Immature natural killer cell (primary cell): ENCODE measurements at regions not wholly inside any gene's neighbourhood (a gene's known extent, or its start where the extent isn't known, plus 50 kb on each side); places are given as distances from the start of the nearest gene placed in this dataset.

Source experiments
- DNase-seq, 3 donors: peaks; one replicate each; pipeline ENCODE4 v3.0.0; 2022; ENCODE audit warnings: mixed read lengths in 1 of 3
- H3K27ac Mint-ChIP-seq, 6 donors: one replicate each; pipeline ENCODE4 v1.8.0; 2020; ENCODE audit warnings: mixed read lengths in 6 of 6, mild to moderate bottlenecking in 5 of 6, inconsistent platforms in 4 of 6, moderate library complexity in 3 of 6
- H3K27me3 Mint-ChIP-seq, 3 donors: one replicate each; pipeline ENCODE4 v1.8.0; 2020 to 2021; ENCODE audit warnings: low read depth in 3 of 3, mild to moderate bottlenecking in 3 of 3, mixed read lengths in 3 of 3, moderate library complexity in 3 of 3, inconsistent platforms in 1 of 3
- H3K36me3 Mint-ChIP-seq, 3 donors: one replicate each; pipeline ENCODE4 v1.8.0; 2020; ENCODE audit warnings: mixed read lengths in 3 of 3, inconsistent platforms in 2 of 3, mild to moderate bottlenecking in 2 of 3
- H3K4me1 Mint-ChIP-seq, 2 donors: one replicate each; pipeline ENCODE4 v1.8.0; 2020; ENCODE audit warnings: inconsistent platforms in 2 of 2, mild to moderate bottlenecking in 2 of 2, mixed read lengths in 2 of 2, moderate library complexity in 1 of 2
- H3K4me3 Mint-ChIP-seq, 5 donors: one replicate each; pipeline ENCODE4 v1.8.0; 2020; ENCODE audit warnings: mild to moderate bottlenecking in 5 of 5, mixed read lengths in 5 of 5, inconsistent platforms in 3 of 5, moderate library complexity in 3 of 5
- H3K9me3 Mint-ChIP-seq, 6 donors: one replicate each; pipeline ENCODE4 v1.8.0; 2020; ENCODE audit warnings: mild to moderate bottlenecking in 6 of 6, mixed read lengths in 6 of 6, inconsistent platforms in 4 of 6, moderate library complexity in 3 of 6

DNA sequence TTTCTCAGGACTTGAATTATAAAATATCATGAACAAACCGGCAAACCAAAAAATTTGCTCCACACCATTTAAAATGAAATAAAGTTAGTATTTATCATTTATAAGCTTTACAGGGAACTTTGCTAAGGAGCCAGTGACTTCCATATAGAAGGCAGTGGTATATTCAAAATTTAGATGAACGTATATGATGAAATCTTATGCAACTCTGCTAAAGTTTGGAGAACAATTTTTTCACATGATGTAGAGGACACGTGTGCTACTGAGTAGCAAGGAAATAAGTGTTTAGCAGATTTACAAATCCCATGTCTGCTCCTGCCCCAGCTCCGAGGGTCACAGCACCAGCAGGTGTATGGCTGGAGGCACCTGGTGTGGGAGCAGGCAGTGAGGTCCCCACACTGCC is 70.8 kb upstream of the IFNG-AS1 start:
- H3K36me3 Mint-ChIP-seq, result no peaks in the 10 kb centered on the region
- H3K4me3 Mint-ChIP-seq, result no peak overlapping the region
- no peak overlapping the region for H3K27ac Mint-ChIP-seq

DNA sequence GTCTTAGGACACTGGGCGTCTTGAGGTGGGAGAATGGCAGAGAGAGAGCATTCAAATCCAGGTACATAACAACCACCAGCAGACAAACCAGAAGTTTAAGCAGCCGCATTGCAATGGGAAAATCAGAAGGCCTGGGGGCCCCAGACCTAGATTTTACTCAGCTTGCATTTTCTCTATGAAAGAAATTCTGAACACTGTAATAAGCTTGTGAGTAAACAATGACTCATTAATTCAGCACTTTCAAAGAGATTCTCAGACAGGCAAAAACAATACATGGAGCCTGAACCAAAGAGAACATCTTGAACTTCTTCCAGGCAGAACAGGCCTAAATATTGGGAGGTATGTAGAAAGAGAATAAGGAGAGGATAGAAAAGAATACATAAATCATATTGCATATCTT is 69.8 kb upstream of the IFNG-AS1 start:
- Mint-ChIP-seq H3K9me3 (no peaks in the 10 kb centered on the region), H3K4me3 (no peak overlapping the region), H3K27ac (no peak overlapping the region), H3K27me3 (peaks cover 2 to 8% (median 4%) of the 10 kb centered on the region in 3 donors), H3K36me3 (no peaks in the 10 kb centered on the region), H3K4me1 (no peaks in the 10 kb centered on the region)
- no peak for DNase-seq

More for the DNA sequence above, 70.8 kb upstream of the IFNG-AS1 start:
- H3K9me3 Mint-ChIP-seq, result no peaks in the 10 kb centered on the region
- DNase-seq, result no peak
- H3K4me1 Mint-ChIP-seq, result no peaks in the 10 kb centered on the region
- peaks cover 2 to 7% (median 4%) of the 10 kb centered on the region in 3 donors for H3K27me3 Mint-ChIP-seq

DNA sequence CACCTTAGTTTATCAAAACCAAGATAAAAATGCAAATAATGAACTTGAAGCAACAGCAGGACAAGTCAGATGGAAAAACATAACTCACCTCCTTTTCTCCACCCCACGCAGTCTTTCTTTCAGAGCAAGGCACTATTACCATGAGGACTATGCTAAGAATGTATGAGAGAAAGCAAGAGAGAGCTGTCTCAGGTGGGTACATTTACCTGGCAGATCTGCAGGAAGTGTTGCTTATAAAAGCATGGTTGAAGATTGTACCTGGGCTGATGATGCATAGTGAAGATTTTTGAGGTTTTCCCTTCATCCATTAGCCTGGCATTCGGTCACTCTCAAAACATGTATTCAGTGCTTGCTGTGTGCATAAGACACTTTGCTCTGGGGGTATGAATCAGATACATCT is 68.8 kb upstream of the IFNG-AS1 start:
- peaks cover 2 to 5% (median 4%) of the 10 kb centered on the region in 3 donors for H3K27me3 Mint-ChIP-seq
- H3K27ac Mint-ChIP-seq, result no peak overlapping the region
- H3K4me3 Mint-ChIP-seq, result no peak overlapping the region
- H3K4me1 Mint-ChIP-seq, result no peaks in the 10 kb centered on the region
- no peak for DNase-seq
- no peaks in the 10 kb centered on the region for H3K36me3 Mint-ChIP-seq
- no peaks in the 10 kb centered on the region for H3K9me3 Mint-ChIP-seq

DNA sequence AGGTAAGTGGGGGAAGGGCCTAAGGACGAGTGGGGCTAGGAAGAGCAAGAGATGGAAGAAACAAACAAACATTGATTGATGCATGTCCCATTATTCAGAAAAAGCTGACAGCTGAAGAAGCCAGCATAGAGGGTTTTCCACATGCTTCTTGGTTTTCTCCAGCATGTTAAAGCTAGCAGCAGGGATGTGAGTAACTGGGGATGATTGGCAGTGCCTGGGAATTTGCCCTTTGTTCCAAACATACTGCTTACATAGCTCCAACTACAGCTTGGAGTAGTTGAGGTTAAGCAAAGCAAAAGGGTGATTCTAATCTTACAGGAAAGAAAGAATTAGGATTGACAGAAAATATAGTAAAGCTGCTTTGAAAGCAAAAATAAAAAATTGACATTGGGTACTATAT is 68.0 kb upstream of the IFNG-AS1 start:
- DNase-seq, result no peak
- Mint-ChIP-seq H3K27me3 (peaks cover 2 to 4% (median 2%) of the 10 kb centered on the region in 3 donors), H3K9me3 (no peaks in the 10 kb centered on the region), H3K36me3 (no peaks in the 10 kb centered on the region), H3K4me3 (no peak overlapping the region), H3K27ac (no peak overlapping the region), H3K4me1 (no peaks in the 10 kb centered on the region)

DNA sequence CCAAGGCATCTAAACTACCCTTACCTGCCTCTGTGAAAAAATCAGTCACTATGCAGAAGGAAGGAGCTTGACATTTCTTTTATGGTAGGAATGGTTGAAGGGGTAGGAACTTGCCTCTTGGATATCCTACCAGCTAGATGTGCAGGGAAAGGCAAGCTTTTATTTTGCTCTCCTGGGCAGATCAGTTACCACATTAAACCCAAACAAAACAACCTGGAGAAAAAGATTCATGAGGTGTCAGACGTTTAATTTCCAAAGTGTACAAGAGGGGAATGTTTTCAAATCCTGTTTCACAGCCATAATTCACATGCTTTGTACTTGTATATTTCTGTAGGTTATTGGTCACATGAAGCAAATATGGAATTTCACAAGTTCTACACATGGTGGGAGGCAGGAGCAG is 67.0 kb upstream of the IFNG-AS1 start:
- H3K27me3 Mint-ChIP-seq, result peaks cover 0 to 3% (median 1%) of the 10 kb centered on the region in 3 donors
- H3K9me3 Mint-ChIP-seq, result no peaks in the 10 kb centered on the region
- no peaks in the 10 kb centered on the region for H3K4me1 Mint-ChIP-seq
- DNase-seq, result no peak
- no peak overlapping the region for H3K4me3 Mint-ChIP-seq
- H3K36me3 Mint-ChIP-seq, result no peaks in the 10 kb centered on the region
- H3K27ac Mint-ChIP-seq, result no peak overlapping the region

DNA sequence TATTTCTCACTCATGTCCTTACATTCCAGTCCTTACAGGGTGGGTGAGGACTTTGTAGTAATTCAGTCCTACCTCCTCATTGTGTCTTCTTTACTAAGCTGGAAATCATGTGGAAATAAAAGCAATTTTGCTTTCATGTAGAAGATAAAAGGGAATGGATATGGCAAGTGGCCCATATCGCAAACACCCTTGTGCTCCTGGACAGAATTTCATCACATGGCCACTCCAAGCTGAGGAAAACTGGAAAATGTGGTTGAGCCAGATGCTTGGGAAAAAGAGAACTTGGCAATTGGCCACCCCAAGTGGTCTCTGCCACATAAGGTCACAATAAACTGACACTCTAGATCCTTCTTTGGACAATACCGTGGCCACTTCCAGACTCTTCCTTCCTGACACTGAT is 64.2 kb upstream of the IFNG-AS1 start:
- H3K9me3 Mint-ChIP-seq, result no peaks in the 10 kb centered on the region
- DNase-seq, result no peak
- H3K27ac Mint-ChIP-seq, result no peak overlapping the region

DNA sequence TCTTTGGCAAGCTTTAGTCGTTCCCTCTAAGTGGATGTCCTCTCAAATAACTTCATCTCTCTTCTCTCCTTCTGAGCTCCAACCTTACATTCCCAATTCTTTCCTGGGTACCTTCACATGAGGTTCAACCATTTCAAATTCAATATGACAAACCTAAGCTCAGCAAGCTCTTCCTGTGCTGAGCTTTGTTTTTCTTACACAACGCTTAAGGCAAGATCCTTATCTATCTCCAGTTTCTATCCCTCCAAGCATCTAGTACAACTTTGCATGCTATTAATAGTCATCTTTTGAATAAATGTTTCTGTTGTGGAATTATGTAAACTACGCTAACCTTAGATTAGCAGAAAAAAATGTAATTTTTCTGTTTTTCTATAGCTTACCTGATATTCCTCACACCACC is 63.7 kb upstream of the IFNG-AS1 start:
- Mint-ChIP-seq H3K4me1 (no peaks in the 10 kb centered on the region), H3K27ac (no peak overlapping the region), H3K4me3 (no peak overlapping the region), H3K9me3 (no peaks in the 10 kb centered on the region), H3K36me3 (no peaks in the 10 kb centered on the region), H3K27me3 (peaks cover 0 to 3% (median 1%) of the 10 kb centered on the region in 3 donors)
- no peak for DNase-seq

More for the DNA sequence above, 64.2 kb upstream of the IFNG-AS1 start:
- H3K36me3 Mint-ChIP-seq, result no peaks in the 10 kb centered on the region
- no peak overlapping the region for H3K4me3 Mint-ChIP-seq
- peaks cover 0 to 3% (median 1%) of the 10 kb centered on the region in 3 donors for H3K27me3 Mint-ChIP-seq
- H3K4me1 Mint-ChIP-seq, result no peaks in the 10 kb centered on the region

DNA sequence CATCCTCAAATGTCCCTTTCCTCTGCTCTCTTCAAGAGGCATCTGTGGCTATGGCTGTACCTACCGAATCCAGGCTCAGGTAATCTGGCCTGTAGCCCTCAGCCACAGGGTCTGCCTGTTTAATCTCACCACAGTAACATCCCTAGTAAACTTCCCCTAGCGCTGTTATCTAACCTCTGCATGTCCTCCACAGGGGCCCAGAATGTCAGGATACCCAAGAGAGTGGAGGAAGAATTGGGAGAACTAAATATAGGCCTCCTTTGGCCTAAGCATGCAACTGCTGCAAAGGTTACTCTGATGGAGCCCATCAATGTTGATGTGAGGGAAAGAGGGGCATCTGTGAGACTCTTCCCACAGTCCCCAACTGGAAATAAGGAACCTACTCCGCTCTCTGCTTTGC is 63.2 kb upstream of the IFNG-AS1 start:
- Mint-ChIP-seq H3K9me3 (no peaks in the 10 kb centered on the region), H3K27ac (no peak overlapping the region), H3K4me1 (no peaks in the 10 kb centered on the region), H3K36me3 (no peaks in the 10 kb centered on the region), H3K27me3 (peaks cover 0 to 3% (median 1%) of the 10 kb centered on the region in 3 donors), H3K4me3 (no peak overlapping the region)
- no peak for DNase-seq

DNA sequence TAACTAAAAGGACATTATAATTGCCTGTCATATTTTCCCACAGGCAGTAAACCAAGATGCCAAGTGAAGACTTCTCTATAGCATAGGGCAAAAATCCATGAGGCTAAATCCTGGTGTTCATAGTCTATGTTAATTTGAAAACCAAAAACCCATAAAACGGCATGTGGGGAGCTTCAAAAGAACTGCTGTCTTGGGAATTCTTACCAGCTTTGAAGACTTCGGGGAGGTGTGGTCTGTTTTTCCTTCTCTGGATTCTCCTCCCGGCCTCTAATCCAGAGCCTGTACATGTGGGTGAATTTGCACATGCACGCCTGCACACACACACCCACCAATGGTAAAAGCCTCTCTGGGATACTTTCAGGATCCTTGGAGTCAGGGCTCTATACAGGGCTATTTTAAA is 61.9 kb upstream of the IFNG-AS1 start:
- no peak for DNase-seq
- H3K9me3 Mint-ChIP-seq, result no peaks in the 10 kb centered on the region
- no peak overlapping the region for H3K27ac Mint-ChIP-seq
- no peaks in the 10 kb centered on the region for H3K4me1 Mint-ChIP-seq
- H3K4me3 Mint-ChIP-seq, result no peak overlapping the region
- no peaks in the 10 kb centered on the region for H3K36me3 Mint-ChIP-seq
- H3K27me3 Mint-ChIP-seq, result peaks cover 0 to 3% (median 1%) of the 10 kb centered on the region in 3 donors

DNA sequence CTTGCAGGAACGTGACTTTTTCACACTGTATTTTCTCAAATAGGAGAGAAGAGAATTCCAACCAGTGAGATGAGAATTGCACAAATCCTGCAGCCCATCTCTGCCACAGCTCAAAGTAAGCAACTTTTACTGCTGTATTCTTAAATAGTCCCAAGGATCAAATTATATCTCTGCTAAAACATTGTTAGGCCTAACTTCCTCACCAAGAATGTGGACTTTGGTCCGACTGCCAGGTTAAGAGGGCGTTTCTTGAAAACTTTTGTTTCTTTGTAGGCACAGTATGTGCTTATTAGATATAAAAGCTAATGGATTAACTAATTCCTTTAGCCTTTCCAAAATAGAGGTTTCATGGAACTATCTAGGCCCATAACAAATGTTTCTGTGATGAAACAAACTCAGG is 61.4 kb upstream of the IFNG-AS1 start:
- Mint-ChIP-seq H3K27ac (no peak overlapping the region), H3K27me3 (peaks cover 0 to 3% (median 1%) of the 10 kb centered on the region in 3 donors), H3K4me3 (no peak overlapping the region), H3K36me3 (no peaks in the 10 kb centered on the region), H3K9me3 (no peaks in the 10 kb centered on the region), H3K4me1 (no peaks in the 10 kb centered on the region)
- DNase-seq, result no peak

DNA sequence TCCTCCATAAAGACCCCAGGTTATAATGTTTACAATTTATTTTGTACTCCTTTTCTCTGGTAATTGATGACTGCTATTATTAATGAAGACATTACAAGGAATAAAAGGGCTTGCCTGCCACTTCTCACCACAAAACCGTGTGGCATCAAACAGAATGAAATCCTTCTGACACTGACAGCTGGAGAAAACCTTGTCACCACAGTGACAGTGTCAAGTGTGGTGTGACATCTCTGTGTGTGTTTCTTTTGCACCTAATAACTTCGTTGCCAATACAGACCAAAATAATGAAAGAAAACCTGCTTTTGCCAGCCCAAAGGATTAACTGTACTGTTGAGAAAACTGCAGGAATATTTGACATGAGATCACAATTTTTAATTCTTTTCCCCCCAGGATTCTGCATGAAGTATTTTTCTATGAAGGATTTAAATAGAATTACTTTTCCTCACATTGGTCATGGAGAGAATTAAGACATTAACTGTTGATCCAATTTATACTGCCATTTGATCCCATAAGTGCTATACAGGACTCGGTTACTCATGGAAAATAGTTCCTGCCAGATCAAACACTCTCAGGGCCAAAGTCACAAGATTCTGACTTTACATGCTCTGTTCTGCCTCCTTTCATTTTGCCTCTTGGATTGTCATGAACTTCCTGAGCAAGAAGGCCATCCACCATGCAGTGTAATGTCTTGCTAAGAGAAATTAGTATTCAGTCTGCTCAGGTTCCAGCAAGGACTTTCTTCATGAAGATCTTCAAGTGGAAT is 60.4 kb upstream of the IFNG-AS1 start:
- H3K27ac Mint-ChIP-seq, result no peak overlapping the region
- no peak overlapping the region for H3K4me3 Mint-ChIP-seq
- no peak for DNase-seq
- H3K36me3 Mint-ChIP-seq, result no peaks in the 10 kb centered on the region
- no peaks in the 10 kb centered on the region for H3K4me1 Mint-ChIP-seq
- H3K27me3 Mint-ChIP-seq, result peaks cover 0 to 3% (median 2%) of the 10 kb centered on the region in 3 donors
- no peaks in the 10 kb centered on the region for H3K9me3 Mint-ChIP-seq

DNA sequence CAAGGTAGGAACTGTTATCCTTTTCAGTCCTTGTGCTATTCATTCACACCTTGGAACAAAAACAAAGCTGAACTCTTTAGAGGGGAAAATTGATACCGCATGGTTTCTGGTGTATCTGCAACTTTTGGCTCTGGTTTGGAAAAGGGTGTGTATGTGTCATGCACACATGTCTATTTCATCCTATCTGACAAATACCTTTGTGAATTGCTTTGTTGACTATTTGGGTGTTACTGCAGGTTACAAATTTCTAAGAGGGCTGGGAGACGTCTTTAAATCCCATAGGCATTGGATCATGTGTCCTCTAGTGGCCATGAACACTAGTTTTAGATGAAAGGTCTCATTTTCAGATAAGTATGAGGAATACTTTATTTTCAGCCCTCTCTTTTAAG is 59.9 kb upstream of the IFNG-AS1 start:
- DNase-seq, result no peak
- peaks cover 0 to 3% (median 2%) of the 10 kb centered on the region in 3 donors for H3K27me3 Mint-ChIP-seq
- H3K27ac Mint-ChIP-seq, result no peak overlapping the region
- no peaks in the 10 kb centered on the region for H3K36me3 Mint-ChIP-seq
- H3K9me3 Mint-ChIP-seq, result no peaks in the 10 kb centered on the region
- no peaks in the 10 kb centered on the region for H3K4me1 Mint-ChIP-seq
- no peak overlapping the region for H3K4me3 Mint-ChIP-seq

DNA sequence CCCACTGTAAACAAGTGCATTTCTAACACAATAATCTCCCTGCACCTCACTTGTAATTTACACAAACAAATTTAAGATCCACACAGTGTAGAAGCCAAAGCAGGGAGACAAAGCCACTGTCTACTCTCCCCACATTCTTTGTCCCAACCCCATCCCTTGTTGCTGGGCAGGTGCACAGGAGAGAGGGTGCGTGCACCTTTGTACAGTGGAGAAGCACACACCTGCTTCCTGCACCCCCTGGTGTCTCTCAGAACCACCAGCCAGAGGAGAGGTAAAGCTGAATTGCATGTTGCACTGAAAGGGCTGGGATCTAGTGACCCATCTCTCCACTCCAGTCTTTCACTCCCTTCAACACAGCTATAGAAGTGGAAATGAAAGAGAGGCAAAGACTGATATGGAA is 51.4 kb upstream of the IFNG-AS1 start:
- no peak overlapping the region for H3K27ac Mint-ChIP-seq
- H3K4me1 Mint-ChIP-seq, result no peaks in the 10 kb centered on the region
- no peak overlapping the region for H3K4me3 Mint-ChIP-seq
- H3K9me3 Mint-ChIP-seq, result no peaks in the 10 kb centered on the region
- no peaks in the 10 kb centered on the region for H3K36me3 Mint-ChIP-seq
- peaks cover 0 to 9% (median 3%) of the 10 kb centered on the region in 3 donors for H3K27me3 Mint-ChIP-seq
- DNase-seq, result no peak
